Sigmoid colon (tissue), 6 donors: ENCODE measurements at regions not wholly inside any gene's neighbourhood (a gene's known extent, or its start where the extent isn't known, plus 50 kb on each side); places are given as distances from the start of the nearest gene placed in this dataset.
"Not testable (repeated sequence)": the region's sequence is repeated elsewhere in the genome, so short reads cannot be mapped to it uniquely, and the experiment has no call there.

Experiments
- DNase-seq: peaks from one replicate; pipeline ENCODE4 v3.0.0-alpha.2; 2019
- H3K27ac ChIP-seq, 4 donors: fragments of 200-600 bp; sonication (generic); one replicate each; pipeline ENCODE4 v1.5.1; 2016 to 2019; ENCODE audit warnings: mild to moderate bottlenecking in 1 of 4
- H3K27me3 ChIP-seq, 3 donors: fragments of 200-600 bp; sonication (generic); one replicate each; pipeline ENCODE4 v1.5.1; 2019; ENCODE audit warnings: mild to moderate bottlenecking in 1 of 3
- H3K36me3 ChIP-seq, 4 donors: fragments of 200-600 bp; sonication (generic); one replicate each; pipeline ENCODE4 v1.5.1; 2016 to 2019
- H3K4me1 ChIP-seq, 4 donors: fragments of 200-600 bp; sonication (generic); one replicate each; pipeline ENCODE4 v1.5.1; 2017 to 2019
- H3K4me3 ChIP-seq, 4 donors: fragments of 200-600 bp; sonication (generic); one replicate each; pipeline ENCODE4 v1.5.1; 2017 to 2019; ENCODE audit warnings: mild to moderate bottlenecking in 2 of 4, moderate library complexity in 1 of 4
- H3K9me3 ChIP-seq, 4 donors: fragments of 200-600 bp in 3 of 4; sonication (generic) in 3 of 4; one replicate each; pipeline versions ENCODE4 v1.5.1 to v1.6.1; 2013 to 2019
- CTCF ChIP-seq, 4 experiments: fragments of 450-650 bp in 3 of 4; fragments of 200-600 bp in 1 of 4; IDR thresholded peaks; one replicate each; pipeline ENCODE4 v1.5.1; 2016 to 2019; ENCODE audit warnings: antibody characterized with exemption in 4 of 4, mild to moderate bottlenecking in 3 of 4, moderate library complexity in 2 of 4
- EP300 ChIP-seq, 4 donors: sonication (generic); formaldehyde crosslinking; IDR thresholded peaks; one replicate each; pipeline ENCODE4 v1.6.1; 2017; ENCODE audit warnings: antibody characterized with exemption in 4 of 4
- POLR2A ChIP-seq, 2 donors: fragments of 450-650 bp; IDR thresholded peaks; one replicate each; pipeline ENCODE4 v1.6.1; 2016; ENCODE audit warnings: antibody characterized with exemption in 2 of 2, mild to moderate bottlenecking in 2 of 2, moderate library complexity in 2 of 2
- POLR2AphosphoS5 ChIP-seq, 4 donors: sonication (generic); formaldehyde crosslinking; IDR thresholded peaks; one replicate each; pipeline ENCODE4 v1.6.1; 2017; ENCODE audit warnings: antibody characterized with exemption in 4 of 4
- WGBS, 2 donors: extraction: QIAGEN DNeasy Blood & Tissue Kit; methylation state at CpG; one replicate each; pipeline ENCODE4 v1.1.7; 2013; 5-methylcytosine and 5-hydroxymethylcytosine counted together
- intact Hi-C: fragments of 100-400 bp; cut with DNase I; formaldehyde crosslinking; loops from one replicate; pipeline ENCODE4 v1.15.1; 2023
- donor health status: healthy with polysubstance abuse.
- donor health status: healthy.

- no peaks in the 10 kb centered on the region for H3K9me3 ChIP-seq
- H3K27me3 ChIP-seq = no peaks in the 10 kb centered on the region
- no peak overlapping the region for H3K27ac ChIP-seq
- 91 to 92% methylated on average over 5 of the region's 5 CpGs for whole genome bisulfite sequencing, 2 donors
- H3K36me3 ChIP-seq = no peaks in the 10 kb centered on the region
- H3K4me1 ChIP-seq = no peaks in the 10 kb centered on the region
- DNase-seq = no peak
- intact Hi-C loops = no loop called here
- TF ChIP-seq CTCF (IDR thresholded peaks at IDR 0.05) (no peak), POLR2AphosphoS5 (IDR thresholded peaks at IDR 0.05) (no peak), EP300 (IDR thresholded peaks at IDR 0.05) (no peak), POLR2A (IDR thresholded peaks at IDR 0.05) (no peak)
- no peak overlapping the region for H3K4me3 ChIP-seq
Measured at GRCh38 chrX:7347465-7347864, 199.5 kb upstream of the PUDP start.

- intact Hi-C loops = no loop called here
- 90% methylated on average over 1 of the region's 1 CpG for whole genome bisulfite sequencing, 2 donors
- H3K36me3 ChIP-seq = no peaks in the 10 kb centered on the region
- no peaks in the 10 kb centered on the region for H3K4me1 ChIP-seq
- H3K27ac ChIP-seq = no peak overlapping the region
- no peaks in the 10 kb centered on the region for H3K27me3 ChIP-seq
- no peak for TF ChIP-seq EP300 (IDR thresholded peaks at IDR 0.05)
- TF ChIP-seq CTCF (IDR thresholded peaks at IDR 0.05) = no peak
- no peak for TF ChIP-seq POLR2AphosphoS5 (IDR thresholded peaks at IDR 0.05)
- TF ChIP-seq POLR2A (IDR thresholded peaks at IDR 0.05) = no peak
- no peaks in the 10 kb centered on the region for H3K9me3 ChIP-seq
- DNase-seq = no peak
- no peak overlapping the region for H3K4me3 ChIP-seq
Measured at GRCh38 chrX:7346021-7346420, 198.1 kb upstream of the PUDP start.

GRCh38 chrX:7343181-7343580, 195.2 kb upstream of the PUDP start:
- DNase-seq = no peak
- Histone ChIP-seq H3K36me3 (no peaks in the 10 kb centered on the region), H3K9me3 (no peaks in the 10 kb centered on the region), H3K27ac (no peak overlapping the region), H3K27me3 (no peaks in the 10 kb centered on the region), H3K4me1 (no peaks in the 10 kb centered on the region), H3K4me3 (no peak overlapping the region)
- intact Hi-C loops = no loop called here
- WGBS, 2 donors = 95 to 97% methylated on average over 3 of the region's 3 CpGs
- no peak for TF ChIP-seq POLR2AphosphoS5 (IDR thresholded peaks at IDR 0.05)
- TF ChIP-seq POLR2A (IDR thresholded peaks at IDR 0.05) = no peak
- TF ChIP-seq EP300 (IDR thresholded peaks at IDR 0.05) = no peak
- TF ChIP-seq CTCF (IDR thresholded peaks at IDR 0.05) = no peak

GRCh38 chrX:7335816-7336362, 187.9 kb upstream of the PUDP start:
- H3K4me3 ChIP-seq, H3K4me1 ChIP-seq, DNase-seq, H3K36me3 ChIP-seq, H3K27ac ChIP-seq, intact Hi-C loops, H3K9me3 ChIP-seq, H3K27me3 ChIP-seq: not testable (repeated sequence)
- 100% methylated on average over 2 of the region's 2 CpGs for WGBS, 2 donors

GRCh38 chrX:7334253-7334935, 186.4 kb upstream of the PUDP start:
- no peaks in the 10 kb centered on the region for H3K4me1 ChIP-seq
- intact Hi-C loops = no loop called here
- no peaks in the 10 kb centered on the region for H3K9me3 ChIP-seq
- no peak for DNase-seq
- no peak overlapping the region for H3K27ac ChIP-seq
- H3K4me3 ChIP-seq = no peak overlapping the region
- 90 to 91% methylated on average over 5 of the region's 5 CpGs for WGBS, 2 donors
- no peaks in the 10 kb centered on the region for H3K36me3 ChIP-seq
- TF ChIP-seq CTCF (IDR thresholded peaks at IDR 0.05) (no peak), EP300 (IDR thresholded peaks at IDR 0.05) (no peak)
- no peaks in the 10 kb centered on the region for H3K27me3 ChIP-seq
